Thyroid gland (tissue), 4 donors: ENCODE measurements at regions not wholly inside any gene's neighbourhood (a gene's known extent, or its start where the extent isn't known, plus 50 kb on each side); places are given as distances from the start of the nearest gene placed in this dataset.

Source experiments
- DNase-seq, 2 donors: peaks; one replicate each; pipeline ENCODE4 v3.0.0-alpha.2; 2019
- H3K27ac ChIP-seq, 3 donors: fragments of 200-600 bp; sonication (generic); 1 replicate in 2 of 3; 2 replicates in 1 of 3; pipeline ENCODE4 v1.5.1; 2016 to 2019; ENCODE audit warnings: mild to moderate bottlenecking in 1 of 3, moderate library complexity in 1 of 3
- H3K27me3 ChIP-seq: fragments of 200-600 bp; sonication (generic); one replicate; pipeline ENCODE4 v1.5.1; 2019
- H3K36me3 ChIP-seq, 2 donors: fragments of 200-600 bp; sonication (generic); one replicate each; pipeline ENCODE4 v1.5.1; 2016 to 2019
- H3K4me1 ChIP-seq, 2 donors: fragments of 200-600 bp; sonication (generic); one replicate each; pipeline ENCODE4 v1.5.1; 2017 to 2019
- H3K4me3 ChIP-seq, 3 donors: fragments of 200-600 bp; sonication (generic); replicated peaks in 1 of 3; 1 replicate in 2 of 3; 2 replicates in 1 of 3; pipeline ENCODE4 v1.5.1; 2016; ENCODE audit warnings: mild to moderate bottlenecking in 1 of 3
- H3K9me3 ChIP-seq: fragments of 200-600 bp; sonication (generic); one replicate; pipeline ENCODE4 v1.5.1; 2017
- CTCF ChIP-seq, 6 experiments: fragments of 200-600 bp in 3 of 6; fragments of 450-650 bp in 3 of 6; sonication (generic) in 3 of 6; IDR thresholded peaks; one replicate each; pipeline ENCODE4 v1.5.1; 2016 to 2019; ENCODE audit warnings: antibody characterized with exemption in 6 of 6, mild to moderate bottlenecking in 2 of 6, inconsistent platforms in 1 of 6, moderate library complexity in 1 of 6
- POLR2A ChIP-seq, 2 donors: fragments of 450-650 bp; IDR thresholded peaks; one replicate each; pipeline ENCODE4 v1.6.1; 2017; ENCODE audit warnings: antibody characterized with exemption in 2 of 2, mild to moderate bottlenecking in 2 of 2, moderate library complexity in 1 of 2
- WGBS, 2 donors: methylation state at CpG; one replicate each; pipeline ENCODE4 v1.1.5; 2017; 5-methylcytosine and 5-hydroxymethylcytosine counted together
- intact Hi-C: fragments of 100-400 bp; cut with DNase I; formaldehyde crosslinking; loops from one replicate; pipeline ENCODE4 v1.15.1; 2023

GRCh38 chr12:127431594-127431993 lies 835.4 kb upstream of the TMEM132C start:
- Histone ChIP-seq H3K4me3 (no peak overlapping the region), H3K27me3 (no peaks in the 10 kb centered on the region), H3K9me3 (no peaks in the 10 kb centered on the region), H3K36me3 (no peaks in the 10 kb centered on the region), H3K4me1 (no peaks in the 10 kb centered on the region), H3K27ac (no peak overlapping the region)
- DNase-seq = no peak
- no peak for TF ChIP-seq CTCF (IDR thresholded peaks at IDR 0.05)
- intact Hi-C loops = no loop called here
- WGBS, 2 donors = 77 to 84% methylated on average over 5 of the region's 5 CpGs

GRCh38 chr12:127435439-127435838 lies 831.5 kb upstream of the TMEM132C start:
- Histone ChIP-seq H3K36me3 (no peaks in the 10 kb centered on the region), H3K4me1 (no peaks in the 10 kb centered on the region), H3K27me3 (no peaks in the 10 kb centered on the region), H3K9me3 (no peaks in the 10 kb centered on the region), H3K4me3 (no peak overlapping the region), H3K27ac (no peak overlapping the region)
- DNase-seq = no peak
- 92 to 94% methylated on average over 3 of the region's 3 CpGs for WGBS, 2 donors
- TF ChIP-seq CTCF (IDR thresholded peaks at IDR 0.05) (no peak), POLR2A (IDR thresholded peaks at IDR 0.05) (no peak)
- intact Hi-C loops = no loop called here

GRCh38 chr12:127438512-127439244 lies 828.3 kb upstream of the TMEM132C start:
- H3K9me3 ChIP-seq = no peaks in the 10 kb centered on the region
- no peak overlapping the region for H3K27ac ChIP-seq
- intact Hi-C loops = no loop called here
- DNase-seq = no peak
- no peaks in the 10 kb centered on the region for H3K36me3 ChIP-seq
- H3K4me1 ChIP-seq = no peaks in the 10 kb centered on the region
- WGBS, 2 donors = 85 to 90% methylated on average over 3 of the region's 3 CpGs
- no peaks in the 10 kb centered on the region for H3K27me3 ChIP-seq
- no peak overlapping the region for H3K4me3 ChIP-seq
- TF ChIP-seq CTCF (IDR thresholded peaks at IDR 0.05) = no peak
- no peak for TF ChIP-seq POLR2A (IDR thresholded peaks at IDR 0.05)

GRCh38 chr12:127445581-127446139 lies 821.3 kb upstream of the TMEM132C start:
- WGBS, 2 donors = 32 to 56% methylated on average over 4 of the region's 4 CpGs
- intact Hi-C loops = no loop called here
- H3K9me3 ChIP-seq = no peaks in the 10 kb centered on the region
- H3K36me3 ChIP-seq = no peaks in the 10 kb centered on the region
- no peak for DNase-seq
- H3K4me3 ChIP-seq = no peak overlapping the region
- no peak overlapping the region for H3K27ac ChIP-seq
- no peaks in the 10 kb centered on the region for H3K27me3 ChIP-seq
- no peaks in the 10 kb centered on the region for H3K4me1 ChIP-seq
- TF ChIP-seq CTCF (IDR thresholded peaks at IDR 0.05) = no peak

GRCh38 chr12:127448906-127449305 lies 818.1 kb upstream of the TMEM132C start:
- Histone ChIP-seq H3K27ac (no peak overlapping the region), H3K4me1 (no peaks in the 10 kb centered on the region), H3K27me3 (no peaks in the 10 kb centered on the region), H3K9me3 (no peaks in the 10 kb centered on the region), H3K4me3 (no peak overlapping the region), H3K36me3 (no peaks in the 10 kb centered on the region)
- no peak for DNase-seq
- no peak for TF ChIP-seq POLR2A (IDR thresholded peaks at IDR 0.05)
- no peak for TF ChIP-seq CTCF (IDR thresholded peaks at IDR 0.05)
- WGBS, 2 donors = 53 to 58% methylated on average over 5 of the region's 5 CpGs
- intact Hi-C loops = no loop called here
